GM12873 (cell line): ENCODE measurements at regions not wholly inside any gene's neighbourhood (a gene's known extent, or its start where the extent isn't known, plus 50 kb on each side); places are given as distances from the start of the nearest gene placed in this dataset.

ENCODE experiments used
- TF ChIP-seq, protein P1 (sequence below): IDR thresholded peaks from 2 replicates; pipeline ENCODE4 v1.5.1; 2012; ENCODE audit warnings: low read depth, mild to moderate bottlenecking, moderate library complexity, low read length, control low read depth; ENCODE audit not compliant: insufficient read depth; ENCODE audit errors: missing control alignments

DNA sequence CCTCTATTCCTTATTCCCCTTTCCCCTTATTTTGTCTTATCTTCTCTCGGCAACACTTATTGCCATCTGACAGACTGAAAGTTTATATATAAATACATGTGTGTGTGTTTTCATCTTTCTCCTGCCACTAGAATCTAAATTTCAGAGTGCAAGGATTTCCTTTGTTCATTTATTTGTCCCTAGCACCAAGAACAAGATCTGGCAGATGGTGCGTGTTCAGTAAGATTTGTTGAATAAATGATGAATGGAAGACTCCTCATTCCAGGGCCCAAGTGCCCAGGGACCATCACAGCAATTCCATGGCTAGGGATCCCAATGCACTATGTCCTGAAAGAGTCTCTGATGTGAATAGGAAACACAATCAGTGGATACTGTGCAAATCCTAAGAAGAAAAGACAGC, 97.9 kb upstream of the EEA1 start:
- TF ChIP-seq, protein P1, sequence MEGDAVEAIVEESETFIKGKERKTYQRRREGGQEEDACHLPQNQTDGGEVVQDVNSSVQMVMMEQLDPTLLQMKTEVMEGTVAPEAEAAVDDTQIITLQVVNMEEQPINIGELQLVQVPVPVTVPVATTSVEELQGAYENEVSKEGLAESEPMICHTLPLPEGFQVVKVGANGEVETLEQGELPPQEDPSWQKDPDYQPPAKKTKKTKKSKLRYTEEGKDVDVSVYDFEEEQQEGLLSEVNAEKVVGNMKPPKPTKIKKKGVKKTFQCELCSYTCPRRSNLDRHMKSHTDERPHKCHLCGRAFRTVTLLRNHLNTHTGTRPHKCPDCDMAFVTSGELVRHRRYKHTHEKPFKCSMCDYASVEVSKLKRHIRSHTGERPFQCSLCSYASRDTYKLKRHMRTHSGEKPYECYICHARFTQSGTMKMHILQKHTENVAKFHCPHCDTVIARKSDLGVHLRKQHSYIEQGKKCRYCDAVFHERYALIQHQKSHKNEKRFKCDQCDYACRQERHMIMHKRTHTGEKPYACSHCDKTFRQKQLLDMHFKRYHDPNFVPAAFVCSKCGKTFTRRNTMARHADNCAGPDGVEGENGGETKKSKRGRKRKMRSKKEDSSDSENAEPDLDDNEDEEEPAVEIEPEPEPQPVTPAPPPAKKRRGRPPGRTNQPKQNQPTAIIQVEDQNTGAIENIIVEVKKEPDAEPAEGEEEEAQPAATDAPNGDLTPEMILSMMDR = no peak

GRCh38 chr12:93029091-93029490, 100.0 kb upstream of the EEA1 start:
- TF ChIP-seq, protein P1 = no peak

- TF ChIP-seq, protein P1 = no peak
Observed at GRCh38 chr12:93031028-93031427, 101.9 kb upstream of the EEA1 start.

DNA sequence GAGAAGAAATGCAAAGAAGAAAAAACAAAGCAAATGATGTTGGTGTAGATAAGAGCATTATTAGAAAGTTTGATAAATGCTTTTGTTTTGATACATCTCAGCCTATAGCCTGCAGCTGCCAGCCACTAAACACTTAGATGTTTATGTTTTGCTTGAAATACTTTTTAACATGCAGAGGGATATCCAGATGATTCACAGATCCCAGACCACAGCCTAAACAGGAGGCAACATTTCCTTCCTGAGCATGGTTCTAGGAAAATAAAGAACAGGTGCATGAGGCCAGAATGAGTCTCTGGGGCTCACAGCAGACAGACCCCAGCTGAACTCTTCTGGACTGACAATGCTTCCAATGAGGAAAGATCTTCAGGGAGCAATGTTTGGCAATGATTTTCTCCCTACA, 103.7 kb upstream of the EEA1 start:
- TF ChIP-seq, protein P1 = no peak

GRCh38 chr12:93033948-93034347, 104.9 kb upstream of the EEA1 start:
- TF ChIP-seq, protein P1 = no peak

DNA sequence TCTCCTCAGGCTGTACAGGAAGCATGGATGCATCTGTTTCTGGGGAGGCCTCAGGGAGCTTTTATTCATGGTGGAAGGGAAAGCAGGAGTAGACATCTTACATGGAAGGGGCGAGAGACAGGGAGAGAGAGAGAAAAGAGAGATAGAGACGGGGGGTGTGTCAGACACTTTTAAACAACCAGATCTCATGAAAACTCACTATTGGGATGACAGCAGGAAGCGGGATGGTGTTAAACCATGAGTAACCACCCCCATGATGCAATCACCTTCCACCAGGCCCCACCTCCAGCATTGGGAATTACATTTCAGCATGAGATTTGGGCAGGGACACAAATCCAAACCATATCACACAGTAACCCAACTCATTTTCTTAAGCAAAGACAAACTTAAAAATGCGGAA, 110.0 kb upstream of the EEA1 start:
- TF ChIP-seq, protein P1 = no peak

GRCh38 chr12:93039930-93040329, 110.8 kb upstream of the EEA1 start:
- TF ChIP-seq, protein P1 = no peak
